HG02885 (cell line): ENCODE measurements at regions not wholly inside any gene's neighbourhood (a gene's known extent, or its start where the extent isn't known, plus 50 kb on each side); places are given as distances from the start of the nearest gene placed in this dataset.
"Not testable (repeated sequence)": the region's sequence is repeated elsewhere in the genome, so short reads cannot be mapped to it uniquely, and the experiment has no call there.

ENCODE experiments used
- ATAC-seq: cut with Tn5 transposase; IDR thresholded peaks from one replicate; pipeline ENCODE4 v1.9.1; 2021; ENCODE audit warnings: mild to moderate bottlenecking; ENCODE audit not compliant: unreplicated experiment, poor library complexity

- ATAC-seq, result no peak
These were observed 69.2 kb upstream of the SSBP3 start for GRCh38 chr1:54475357-54475881.

GRCh38 chr1:54474310-54475251 is 68.4 kb upstream of the SSBP3 start:
- no peak for ATAC-seq

GRCh38 chr1:54471588-54471987 is 65.4 kb upstream of the SSBP3 start:
- no peak for ATAC-seq

GRCh38 chr1:54469444-54469843 is 63.2 kb upstream of the SSBP3 start:
- not testable (repeated sequence) for ATAC-seq

GRCh38 chr1:54468288-54469084 is 62.3 kb upstream of the SSBP3 start:
- ATAC-seq, result not testable (repeated sequence)

GRCh38 chr1:54465351-54465811 is 59.2 kb upstream of the SSBP3 start:
- ATAC-seq, result no peak

GRCh38 chr1:54464477-54465146 is 58.4 kb upstream of the SSBP3 start:
- no peak for ATAC-seq

- no peak for ATAC-seq
These were observed 57.9 kb upstream of the SSBP3 start for GRCh38 chr1:54464031-54464476.

GRCh38 chr1:54463259-54464030 is 57.3 kb upstream of the SSBP3 start:
- no peak for ATAC-seq

- no peak for ATAC-seq
These were observed 56.5 kb upstream of the SSBP3 start for GRCh38 chr1:54462597-54463258.

- no peak for ATAC-seq
These were observed 55.8 kb upstream of the SSBP3 start for GRCh38 chr1:54461731-54462596.

- no peak for ATAC-seq
These were observed 54.7 kb upstream of the SSBP3 start for GRCh38 chr1:54460861-54461387.

- ATAC-seq, result no peak
These were observed 54.2 kb upstream of the SSBP3 start for GRCh38 chr1:54460351-54460750.

GRCh38 chr1:54459726-54460191 is 53.6 kb upstream of the SSBP3 start:
- no peak for ATAC-seq

GRCh38 chr1:54459140-54459539 is 52.9 kb upstream of the SSBP3 start:
- no peak for ATAC-seq

GRCh38 chr1:54456921-54457529 is 50.8 kb upstream of the SSBP3 start:
- no peak for ATAC-seq

- no peak for ATAC-seq
These were observed 50.2 kb upstream of the SSBP3 start for GRCh38 chr1:54456361-54456760.
